K562 (cell line): ENCODE measurements at regions not wholly inside any gene's neighbourhood (a gene's known extent, or its start where the extent isn't known, plus 50 kb on each side); places are given as distances from the start of the nearest gene placed in this dataset.

Source experiments
- CBX2 ChIP-seq: fragments of 200-600 bp; sonication (generic); IDR thresholded peaks from one replicate; pipeline ENCODE4 v1.6.1; 2012; ENCODE audit warnings: mild to moderate bottlenecking, low read length, inconsistent platforms; ENCODE audit not compliant: insufficient read depth, poor library complexity, severe bottlenecking
- CHCHD3 ChIP-seq: fragments of 250-450 bp; sonication (Bioruptor Pico); IDR thresholded peaks from 2 replicates; pipeline ENCODE4 v2.1.2; 2022; ENCODE audit warnings: mild to moderate bottlenecking
- JUND ChIP-seq, 2 experiments: IDR thresholded peaks; 2 replicates in 1 of 2; 3 replicates in 1 of 2; pipeline ENCODE4 v1.6.1; 2011; ENCODE audit warnings: borderline replicate concordance in 2 of 2, low read depth in 2 of 2, low read length in 2 of 2, improper control_type of control experiment in 1 of 2, missing biosample characterization in 1 of 2, missing genetic modification characterization in 1 of 2, missing genetic modification reagents in 1 of 2
- MEIS2 ChIP-seq: fragments of 450-650 bp; IDR thresholded peaks from 2 replicates; pipeline ENCODE4 v1.6.1; 2014; ENCODE audit warnings: mild to moderate bottlenecking; ENCODE audit not compliant: partially characterized antibody
- NR3C1 ChIP-seq: sonication (generic); formaldehyde crosslinking; IDR thresholded peaks from 2 replicates; pipeline ENCODE4 v1.8.1; 2022; ENCODE audit warnings: missing genetic modification reagents
- SRF ChIP-seq, 2 experiments: fragments of 250-450, 450-650 bp in 1 of 2; sonication (Bioruptor Pico) in 1 of 2; sonication (generic) in 1 of 2; formaldehyde crosslinking; IDR thresholded peaks; 2 replicates each; pipeline versions ENCODE4 v1.5.0 to v1.5.1; 2020 to 2022; ENCODE audit warnings: mild to moderate bottlenecking in 1 of 2, missing genetic modification reagents in 1 of 2
- U2AF2 ChIP-seq: fragments of 200-400 bp; formaldehyde crosslinking; optimal IDR thresholded peaks from 2 replicates; pipeline ENCODE3; 2017; ENCODE audit warnings: low read depth, mild to moderate bottlenecking, low read length
- ZKSCAN1 ChIP-seq: fragments of 150-350 bp; IDR thresholded peaks from 2 replicates; pipeline ENCODE4 v1.6.1; 2016; ENCODE audit warnings: low read depth, low read length
- ZNF175 ChIP-seq: fragments of 200-800 bp; sonication (Bioruptor generic); IDR thresholded peaks from 2 replicates; pipeline ENCODE4 v1.6.1; 2016; ENCODE audit warnings: low read depth, mild to moderate bottlenecking, missing genetic modification characterization, missing compliant biosample characterization
- TF ChIP-seq, protein P1 (sequence below), 2 experiments: fragments of 450-650 bp; formaldehyde crosslinking in 1 of 2; IDR thresholded peaks; 2 replicates each; pipeline versions ENCODE4 v1.4.0 to v1.6.1; 2014 to 2020; ENCODE audit warnings: mild to moderate bottlenecking in 2 of 2, borderline replicate concordance in 1 of 2, low read depth in 1 of 2
- TF ChIP-seq, protein P2 (sequence below), 3 experiments: IDR thresholded peaks in 2 of 3; conservative IDR thresholded peaks in 1 of 3; 2 replicates each; pipeline ENCODE4 v1.5.1; 2011 to 2012; ENCODE audit warnings: low read length in 3 of 3, mild to moderate bottlenecking in 3 of 3, control low read depth in 2 of 3, improper control_type of control experiment in 1 of 3, inconsistent platforms in 1 of 3, low read depth in 1 of 3, mixed read lengths in 1 of 3, moderate library complexity in 1 of 3; ENCODE audit not compliant: insufficient read depth in 2 of 3

DNA sequence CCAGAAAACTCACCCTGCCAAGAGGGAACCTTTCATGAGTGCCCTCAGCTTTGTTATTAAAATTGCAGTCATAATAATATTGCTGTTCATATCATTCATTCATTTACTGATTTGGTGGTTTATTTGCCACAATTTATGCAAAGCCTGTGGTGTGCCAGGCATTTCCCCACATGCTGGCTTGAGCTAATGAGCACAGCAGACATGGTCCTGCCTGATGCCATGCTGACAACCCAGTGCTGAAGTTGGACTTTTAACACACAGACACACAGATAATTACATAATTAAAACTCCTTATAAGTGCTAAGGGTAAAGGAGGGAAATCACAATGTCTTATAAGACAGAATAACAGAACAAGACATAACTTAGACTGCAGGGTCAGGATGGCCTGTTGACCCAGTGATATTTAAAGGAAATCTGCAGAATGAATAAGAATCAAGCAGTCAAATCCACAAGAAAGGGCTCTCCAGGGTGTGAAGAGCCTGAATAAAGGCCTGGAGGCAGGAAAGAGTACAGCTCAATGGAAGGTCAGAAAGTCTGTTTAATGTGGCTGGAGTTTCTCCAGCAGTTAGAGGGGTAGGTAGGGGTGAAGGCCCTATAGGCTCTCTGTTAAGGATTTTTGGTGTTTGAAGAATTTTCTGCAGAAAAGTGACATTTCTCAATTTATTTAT, 196.9 kb upstream of the CDH11 start:
- TF ChIP-seq NR3C1 (CRISPR knock-in tag): no peak
- TF ChIP-seq, protein P1, sequence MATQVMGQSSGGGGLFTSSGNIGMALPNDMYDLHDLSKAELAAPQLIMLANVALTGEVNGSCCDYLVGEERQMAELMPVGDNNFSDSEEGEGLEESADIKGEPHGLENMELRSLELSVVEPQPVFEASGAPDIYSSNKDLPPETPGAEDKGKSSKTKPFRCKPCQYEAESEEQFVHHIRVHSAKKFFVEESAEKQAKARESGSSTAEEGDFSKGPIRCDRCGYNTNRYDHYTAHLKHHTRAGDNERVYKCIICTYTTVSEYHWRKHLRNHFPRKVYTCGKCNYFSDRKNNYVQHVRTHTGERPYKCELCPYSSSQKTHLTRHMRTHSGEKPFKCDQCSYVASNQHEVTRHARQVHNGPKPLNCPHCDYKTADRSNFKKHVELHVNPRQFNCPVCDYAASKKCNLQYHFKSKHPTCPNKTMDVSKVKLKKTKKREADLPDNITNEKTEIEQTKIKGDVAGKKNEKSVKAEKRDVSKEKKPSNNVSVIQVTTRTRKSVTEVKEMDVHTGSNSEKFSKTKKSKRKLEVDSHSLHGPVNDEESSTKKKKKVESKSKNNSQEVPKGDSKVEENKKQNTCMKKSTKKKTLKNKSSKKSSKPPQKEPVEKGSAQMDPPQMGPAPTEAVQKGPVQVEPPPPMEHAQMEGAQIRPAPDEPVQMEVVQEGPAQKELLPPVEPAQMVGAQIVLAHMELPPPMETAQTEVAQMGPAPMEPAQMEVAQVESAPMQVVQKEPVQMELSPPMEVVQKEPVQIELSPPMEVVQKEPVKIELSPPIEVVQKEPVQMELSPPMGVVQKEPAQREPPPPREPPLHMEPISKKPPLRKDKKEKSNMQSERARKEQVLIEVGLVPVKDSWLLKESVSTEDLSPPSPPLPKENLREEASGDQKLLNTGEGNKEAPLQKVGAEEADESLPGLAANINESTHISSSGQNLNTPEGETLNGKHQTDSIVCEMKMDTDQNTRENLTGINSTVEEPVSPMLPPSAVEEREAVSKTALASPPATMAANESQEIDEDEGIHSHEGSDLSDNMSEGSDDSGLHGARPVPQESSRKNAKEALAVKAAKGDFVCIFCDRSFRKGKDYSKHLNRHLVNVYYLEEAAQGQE (IDR thresholded peaks at IDR 0.05; ENCODE audit: borderline replicate concordance): no peak
- TF ChIP-seq, protein P1 (CRISPR knock-in tag; IDR thresholded peaks at IDR 0.05; ENCODE audit: low read depth): no peak
- no peak for TF ChIP-seq U2AF2
- no peak for TF ChIP-seq ZNF175 (CRISPR knock-in tag)
- TF ChIP-seq, protein P2, sequence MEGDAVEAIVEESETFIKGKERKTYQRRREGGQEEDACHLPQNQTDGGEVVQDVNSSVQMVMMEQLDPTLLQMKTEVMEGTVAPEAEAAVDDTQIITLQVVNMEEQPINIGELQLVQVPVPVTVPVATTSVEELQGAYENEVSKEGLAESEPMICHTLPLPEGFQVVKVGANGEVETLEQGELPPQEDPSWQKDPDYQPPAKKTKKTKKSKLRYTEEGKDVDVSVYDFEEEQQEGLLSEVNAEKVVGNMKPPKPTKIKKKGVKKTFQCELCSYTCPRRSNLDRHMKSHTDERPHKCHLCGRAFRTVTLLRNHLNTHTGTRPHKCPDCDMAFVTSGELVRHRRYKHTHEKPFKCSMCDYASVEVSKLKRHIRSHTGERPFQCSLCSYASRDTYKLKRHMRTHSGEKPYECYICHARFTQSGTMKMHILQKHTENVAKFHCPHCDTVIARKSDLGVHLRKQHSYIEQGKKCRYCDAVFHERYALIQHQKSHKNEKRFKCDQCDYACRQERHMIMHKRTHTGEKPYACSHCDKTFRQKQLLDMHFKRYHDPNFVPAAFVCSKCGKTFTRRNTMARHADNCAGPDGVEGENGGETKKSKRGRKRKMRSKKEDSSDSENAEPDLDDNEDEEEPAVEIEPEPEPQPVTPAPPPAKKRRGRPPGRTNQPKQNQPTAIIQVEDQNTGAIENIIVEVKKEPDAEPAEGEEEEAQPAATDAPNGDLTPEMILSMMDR (IDR thresholded peaks at IDR 0.05 in 2 of 3, conservative IDR thresholded peaks at IDR 0.05 in 1 of 3; ENCODE audit: insufficient read depth in 2 of 3, low read depth in 1 of 3, low read length in 3 of 3): no peak
- no peak for TF ChIP-seq JUND (IDR thresholded peaks at IDR 0.05; ENCODE audit: borderline replicate concordance, low read depth, low read length)
- TF ChIP-seq JUND (tag; IDR thresholded peaks at IDR 0.05; ENCODE audit: borderline replicate concordance, low read depth, low read length): no peak
- no peak for TF ChIP-seq MEIS2
- TF ChIP-seq CHCHD3 (CRISPR knock-in tag): no peak
- TF ChIP-seq ZKSCAN1: no peak
- TF ChIP-seq CBX2: no peak
- TF ChIP-seq SRF (CRISPR knock-in tag; IDR thresholded peaks at IDR 0.05): no peak
